ENCODE measurements at regions not wholly inside any gene's neighbourhood (a gene's known extent, or its start where the extent isn't known, plus 50 kb on each side); places are given as distances from the start of the nearest gene placed in this dataset.

- DNase-seq (ENCODE audit: low spot score): no peak
Observed at GRCh38 chr9:135220601-135221575, 133.4 kb downstream of the OLFM1 start.

DNA sequence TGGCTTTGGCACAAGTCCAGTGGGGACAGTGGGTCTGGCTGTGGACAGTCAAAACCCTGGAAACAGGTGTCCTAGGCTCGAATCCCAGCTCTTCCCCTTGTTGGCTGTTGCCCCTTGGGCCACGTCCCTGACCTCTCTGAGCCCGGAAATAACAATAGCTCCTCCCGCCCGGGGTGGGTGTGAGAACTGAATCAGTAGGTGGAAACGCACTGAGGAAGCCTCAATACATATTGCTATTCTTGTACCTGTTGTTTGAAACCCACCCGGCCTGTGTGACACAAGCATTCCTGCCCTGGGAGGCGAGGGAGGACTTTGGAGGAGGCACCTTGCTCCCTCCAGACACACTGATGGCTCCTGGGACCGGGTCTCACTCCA, 134.1 kb downstream of the OLFM1 start:
- DNase-seq (ENCODE audit: low spot score): no peak

GRCh38 chr9:135221951-135222631, 134.6 kb downstream of the OLFM1 start:
- no peak for DNase-seq (ENCODE audit: low spot score)

- no peak for DNase-seq (ENCODE audit: low spot score)
Observed at GRCh38 chr9:135222881-135223760, 135.7 kb downstream of the OLFM1 start.

DNA sequence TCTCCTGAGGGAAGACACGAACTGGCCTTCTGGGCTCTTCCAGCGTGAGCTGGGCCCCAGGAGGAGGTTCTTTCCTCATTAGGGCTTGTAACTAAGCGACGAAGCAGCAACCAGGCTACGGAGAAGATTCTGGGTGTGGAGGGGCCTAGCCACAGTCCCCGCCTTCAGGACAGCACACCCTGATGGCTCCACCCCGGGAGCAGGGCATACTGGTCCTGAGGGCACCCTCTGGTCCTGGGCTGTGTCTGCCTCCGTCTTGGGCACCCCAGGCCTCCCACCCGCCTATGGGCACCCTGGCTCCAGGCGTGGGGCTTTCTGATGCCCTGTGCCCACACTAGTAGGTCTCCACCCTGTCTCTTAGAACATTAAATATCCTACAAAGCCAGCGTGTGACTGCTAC, 136.4 kb downstream of the OLFM1 start:
- no peak for DNase-seq (ENCODE audit: low spot score)

DNA sequence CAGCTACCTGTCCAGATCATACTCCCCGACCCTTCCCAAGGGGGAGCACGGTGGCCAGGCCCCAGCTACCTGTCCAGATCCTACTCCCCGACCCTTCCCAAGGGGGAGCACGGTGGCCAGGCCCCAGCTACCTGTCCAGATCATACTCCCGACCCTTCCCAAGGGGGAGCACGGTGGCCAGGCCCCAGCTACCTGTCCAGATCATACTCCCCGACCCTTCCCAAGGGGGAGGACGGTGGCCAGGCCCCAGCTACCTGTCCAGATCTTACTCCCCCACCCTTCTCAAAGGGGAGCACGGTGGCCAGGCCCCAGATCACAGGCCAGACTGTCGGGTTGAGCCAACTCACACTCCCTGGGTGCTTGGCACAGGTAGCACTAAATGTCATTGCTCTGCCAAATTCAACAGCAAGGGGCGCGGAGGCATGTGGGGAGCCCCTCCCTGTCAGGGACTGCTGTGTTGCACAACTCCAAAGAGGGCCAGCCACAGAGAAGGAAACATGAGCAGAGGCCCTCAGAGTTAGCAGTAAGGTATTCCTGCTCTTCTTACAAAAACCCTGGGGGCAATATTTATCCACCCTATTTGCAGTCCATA, 136.9 kb downstream of the OLFM1 start:
- DNase-seq (ENCODE audit: low spot score): no peak

DNA sequence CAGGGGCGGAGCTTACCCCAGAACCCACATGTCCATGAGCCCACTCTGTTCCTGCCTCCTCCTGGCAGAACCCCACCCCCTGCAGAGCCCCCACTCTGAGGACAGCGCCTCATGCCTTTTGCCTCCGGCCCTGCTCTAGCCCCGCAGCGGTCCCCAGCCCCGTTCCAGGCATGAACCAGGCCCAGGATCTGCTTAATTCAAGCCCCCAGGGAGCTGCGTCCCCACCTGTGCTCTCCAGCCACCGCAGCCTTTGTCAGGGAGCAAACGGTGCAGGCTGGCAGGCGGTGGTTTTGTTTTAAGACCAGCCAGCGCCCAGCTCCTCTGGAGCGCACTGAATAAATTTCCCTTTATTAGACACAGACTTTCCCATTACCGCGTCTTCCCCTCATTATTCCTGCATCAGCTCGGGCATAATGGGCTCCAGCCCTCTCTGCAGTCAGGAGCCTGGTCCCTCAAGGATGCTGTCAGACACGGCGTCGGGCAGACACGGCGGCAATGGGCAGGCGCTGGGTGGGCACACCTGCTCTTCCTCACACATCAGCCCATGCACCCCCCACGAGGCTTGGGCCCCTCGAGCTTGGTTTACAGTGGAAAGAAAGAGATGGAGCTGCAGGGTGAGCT, 137.6 kb downstream of the OLFM1 start:
- no peak for DNase-seq (ENCODE audit: low spot score)

- DNase-seq (ENCODE audit: low spot score): no peak
Observed at GRCh38 chr9:135225619-135226228, 138.3 kb downstream of the OLFM1 start.

GRCh38 chr9:135226369-135227050, 139.0 kb downstream of the OLFM1 start:
- no peak for DNase-seq (ENCODE audit: low spot score)

GRCh38 chr9:135227641-135228251, 140.3 kb downstream of the OLFM1 start:
- no peak for DNase-seq (ENCODE audit: low spot score)

- no peak for DNase-seq (ENCODE audit: low spot score)
Observed at GRCh38 chr9:135228345-135228982, 141.0 kb downstream of the OLFM1 start.

DNA sequence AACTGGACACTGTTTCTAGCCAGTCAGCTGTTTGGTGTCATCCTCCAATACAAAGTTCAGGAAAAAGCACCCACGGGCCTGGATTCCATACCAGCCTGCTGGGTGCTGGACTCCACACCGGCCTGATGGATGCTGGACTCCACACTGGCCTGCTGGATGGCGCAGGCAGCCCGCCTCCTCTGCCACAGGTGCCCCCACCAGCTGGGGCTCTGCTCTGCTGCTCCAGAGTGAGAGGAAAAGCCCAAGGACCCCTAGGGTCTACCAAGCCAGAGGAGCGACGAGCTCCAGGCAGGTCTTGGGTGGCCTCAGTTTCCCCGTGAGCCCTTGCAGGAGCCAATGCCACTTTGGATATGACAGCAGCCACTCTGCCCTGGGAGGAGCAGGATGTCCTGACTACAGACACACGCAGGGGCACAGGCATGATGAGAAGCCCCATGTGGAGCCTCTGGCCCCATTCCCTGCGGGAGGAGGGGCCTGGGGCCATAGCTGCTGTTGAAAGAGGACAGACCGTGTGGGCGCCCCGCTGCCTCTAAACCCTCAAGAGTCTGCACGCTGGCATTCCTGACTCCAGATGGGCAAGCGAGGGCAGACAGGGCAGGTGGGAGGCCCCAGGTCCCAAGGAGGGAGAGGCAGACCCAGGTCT, 141.6 kb downstream of the OLFM1 start:
- no peak for DNase-seq (ENCODE audit: low spot score)

GRCh38 chr9:135229701-135230385, 142.4 kb downstream of the OLFM1 start:
- no peak for DNase-seq (ENCODE audit: low spot score)

- DNase-seq (ENCODE audit: low spot score): no peak
Observed at GRCh38 chr9:135230386-135230765, 142.9 kb downstream of the OLFM1 start.

- DNase-seq (ENCODE audit: low spot score): no peak
Observed at GRCh38 chr9:135230817-135231520, 143.5 kb downstream of the OLFM1 start.

DNA sequence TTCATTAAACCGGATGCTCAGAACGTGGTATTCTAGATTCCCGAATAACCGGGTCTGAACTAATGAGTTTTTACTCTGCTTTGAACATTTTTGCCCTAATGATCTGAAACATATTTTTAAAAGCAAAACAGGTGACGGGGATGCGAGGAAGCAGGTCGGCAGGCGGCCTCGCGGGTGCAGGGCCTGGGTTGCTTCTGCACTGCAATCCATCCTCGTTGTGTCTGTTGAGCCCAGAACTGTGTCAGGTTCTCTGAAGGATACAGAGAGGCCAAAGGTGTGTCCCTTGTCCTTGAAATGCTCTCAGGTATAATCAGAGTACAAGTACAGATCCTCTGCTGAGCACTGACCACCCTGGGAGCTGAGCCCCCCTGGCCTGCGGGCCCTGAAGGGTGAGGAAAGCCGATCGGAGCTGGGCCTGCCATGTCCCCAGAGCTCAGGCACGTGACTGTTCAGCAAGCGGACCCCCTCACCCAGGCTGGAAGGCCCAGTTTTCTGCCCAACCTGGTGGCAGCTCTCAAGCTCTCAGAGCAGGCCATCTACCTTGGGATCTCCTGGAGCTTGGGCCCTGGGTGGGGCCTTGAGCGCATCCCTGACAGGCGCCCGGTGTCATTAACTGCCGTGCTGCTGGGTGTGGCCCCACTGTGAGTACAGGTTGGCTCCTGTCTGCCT, 151.8 kb downstream of the OLFM1 start:
- no peak for DNase-seq (ENCODE audit: low spot score)

DNA sequence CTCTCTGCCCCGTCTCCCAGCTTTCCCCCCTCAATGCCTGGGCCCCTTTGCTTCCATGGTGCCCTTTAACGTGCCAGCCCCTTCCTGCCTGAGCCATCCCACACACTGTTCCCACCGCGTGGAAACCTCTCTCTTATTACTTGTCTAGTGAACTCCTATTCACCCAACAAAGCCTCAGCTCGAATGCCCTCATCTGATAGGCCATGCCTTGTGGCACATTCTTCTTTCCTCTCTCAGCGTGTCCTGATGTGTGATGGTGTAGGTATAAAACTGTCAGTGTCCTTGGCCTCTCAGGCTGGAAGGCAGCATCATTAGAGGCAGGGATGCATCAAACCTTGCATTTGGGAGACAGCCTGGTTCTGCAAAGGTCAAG, 152.3 kb downstream of the OLFM1 start:
- no peak for DNase-seq (ENCODE audit: low spot score)

Data from mucosa of gallbladder (tissue), 1 donor.